Peyer's patch (tissue), 4 donors: ENCODE measurements at regions not wholly inside any gene's neighbourhood (a gene's known extent, or its start where the extent isn't known, plus 50 kb on each side); places are given as distances from the start of the nearest gene placed in this dataset.

Experiments
- CTCF ChIP-seq, 6 experiments: fragments of 450-650 bp in 4 of 6; fragments of 200-600 bp in 2 of 6; sonication (generic) in 1 of 6; IDR thresholded peaks; one replicate each; pipeline ENCODE4 v1.5.1; 2017 to 2019; ENCODE audit warnings: antibody characterized with exemption in 6 of 6, mild to moderate bottlenecking in 3 of 6, moderate library complexity in 1 of 6
- POLR2A ChIP-seq, 2 donors: fragments of 450-650 bp; IDR thresholded peaks; one replicate each; pipeline ENCODE4 v1.5.1; 2017; ENCODE audit warnings: antibody characterized with exemption in 2 of 2, mild to moderate bottlenecking in 2 of 2, moderate library complexity in 2 of 2

DNA sequence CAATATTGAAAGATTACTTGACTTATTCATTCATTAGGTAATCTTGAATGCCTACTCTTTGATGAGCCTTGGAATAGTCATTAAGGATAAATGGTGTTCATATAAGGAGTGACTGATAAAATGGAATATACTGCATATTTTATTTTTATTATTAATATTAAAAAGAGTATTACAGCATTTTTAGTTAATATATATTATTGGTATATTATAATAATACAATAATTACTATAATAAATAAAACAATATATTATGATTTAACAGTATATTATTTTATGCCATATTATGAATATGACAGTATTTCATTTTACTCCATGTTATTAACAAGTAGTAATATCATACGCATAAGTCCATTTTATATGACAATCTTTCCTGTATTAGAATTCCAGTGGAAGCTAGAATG, 490.8 kb upstream of the NFIA start:
- TF ChIP-seq CTCF (IDR thresholded peaks at IDR 0.05), result no peak
- TF ChIP-seq POLR2A (IDR thresholded peaks at IDR 0.05), result no peak
